Gastroesophageal sphincter (tissue), 3 donors: ENCODE measurements at regions not wholly inside any gene's neighbourhood (a gene's known extent, or its start where the extent isn't known, plus 50 kb on each side); places are given as distances from the start of the nearest gene placed in this dataset.

Experiments
- POLR2AphosphoS5 ChIP-seq: sonication (generic); formaldehyde crosslinking; IDR thresholded peaks from one replicate; pipeline ENCODE4 v1.6.1; 2017; ENCODE audit warnings: antibody characterized with exemption
- TF ChIP-seq, protein P1 (sequence below), 4 experiments: fragments of 200-600 bp in 2 of 4; fragments of 450-650 bp in 2 of 4; sonication (generic) in 1 of 4; IDR thresholded peaks; one replicate each; pipeline ENCODE4 v1.5.1; 2017 to 2019; ENCODE audit warnings: antibody characterized with exemption in 4 of 4, mild to moderate bottlenecking in 2 of 4, moderate library complexity in 2 of 4

DNA sequence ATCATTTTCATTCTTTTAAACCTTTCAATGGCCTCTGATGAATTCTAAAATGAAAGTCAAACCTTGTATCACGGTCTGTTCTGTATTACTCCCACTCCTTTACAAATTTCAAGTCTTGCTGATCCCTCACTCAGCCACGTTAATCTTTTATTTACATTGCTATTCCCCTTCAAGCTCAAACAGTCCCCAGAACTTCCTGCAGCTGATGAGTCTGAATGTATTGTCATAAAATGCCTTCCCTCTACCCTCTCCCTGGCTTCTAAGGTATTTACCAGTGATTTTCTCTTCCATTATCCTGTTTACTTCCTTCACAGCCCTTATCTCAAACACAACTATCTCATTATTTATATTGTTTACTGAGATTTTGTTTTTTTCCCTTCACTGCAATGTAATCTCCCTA lies 562.3 kb upstream of the C9orf72 start:
- TF ChIP-seq, protein P1, sequence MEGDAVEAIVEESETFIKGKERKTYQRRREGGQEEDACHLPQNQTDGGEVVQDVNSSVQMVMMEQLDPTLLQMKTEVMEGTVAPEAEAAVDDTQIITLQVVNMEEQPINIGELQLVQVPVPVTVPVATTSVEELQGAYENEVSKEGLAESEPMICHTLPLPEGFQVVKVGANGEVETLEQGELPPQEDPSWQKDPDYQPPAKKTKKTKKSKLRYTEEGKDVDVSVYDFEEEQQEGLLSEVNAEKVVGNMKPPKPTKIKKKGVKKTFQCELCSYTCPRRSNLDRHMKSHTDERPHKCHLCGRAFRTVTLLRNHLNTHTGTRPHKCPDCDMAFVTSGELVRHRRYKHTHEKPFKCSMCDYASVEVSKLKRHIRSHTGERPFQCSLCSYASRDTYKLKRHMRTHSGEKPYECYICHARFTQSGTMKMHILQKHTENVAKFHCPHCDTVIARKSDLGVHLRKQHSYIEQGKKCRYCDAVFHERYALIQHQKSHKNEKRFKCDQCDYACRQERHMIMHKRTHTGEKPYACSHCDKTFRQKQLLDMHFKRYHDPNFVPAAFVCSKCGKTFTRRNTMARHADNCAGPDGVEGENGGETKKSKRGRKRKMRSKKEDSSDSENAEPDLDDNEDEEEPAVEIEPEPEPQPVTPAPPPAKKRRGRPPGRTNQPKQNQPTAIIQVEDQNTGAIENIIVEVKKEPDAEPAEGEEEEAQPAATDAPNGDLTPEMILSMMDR (IDR thresholded peaks at IDR 0.05) = no peak
- TF ChIP-seq POLR2AphosphoS5 = no peak
